H1 (cell line): ENCODE measurements at regions not wholly inside any gene's neighbourhood (a gene's known extent, or its start where the extent isn't known, plus 50 kb on each side); places are given as distances from the start of the nearest gene placed in this dataset.

ENCODE experiments used
- ASH2L ChIP-seq: fragments of 200-600, 300-600 bp; sonication (generic); IDR thresholded peaks from one replicate; pipeline ENCODE4 v1.7.1; 2017; ENCODE audit warnings: low read length
- CBX5 ChIP-seq: fragments of 300-800, 300-1000 bp; sonication (generic); IDR thresholded peaks from 2 replicates; pipeline ENCODE4 v1.7.1; 2016; ENCODE audit warnings: antibody characterized with exemption, low read length, low read depth
- CBX8 ChIP-seq: fragments of 300-800, 300-1000 bp; sonication (generic); IDR thresholded peaks from 2 replicates; pipeline ENCODE4 v1.7.1; 2016; ENCODE audit warnings: low read depth, low read length, borderline replicate concordance
- CHD1 ChIP-seq: IDR thresholded peaks from 2 replicates; pipeline ENCODE4 v1.6.1; 2012; ENCODE audit warnings: low read depth, low read length, improper control_type of control experiment
- CHD2 ChIP-seq: IDR thresholded peaks from 2 replicates; pipeline ENCODE4 v1.6.1; 2012; ENCODE audit warnings: low read length, improper control_type of control experiment
- CREB1 ChIP-seq: IDR thresholded peaks from 2 replicates; pipeline ENCODE4 v1.6.1; 2012; ENCODE audit warnings: inconsistent platforms
- CTCF ChIP-seq, 3 experiments: IDR thresholded peaks; 1 replicate in 2 of 3; 2 replicates in 1 of 3; pipeline versions ENCODE4 v1.5.1 to v1.6.1; 2011; ENCODE audit warnings: low read length in 3 of 3, mild to moderate bottlenecking in 3 of 3, inconsistent platforms in 2 of 3, low read depth in 1 of 3, moderate library complexity in 1 of 3; ENCODE audit not compliant: insufficient read depth in 1 of 3; ENCODE audit errors: control extremely low read depth in 1 of 3
- NANOG ChIP-seq: IDR thresholded peaks from 2 replicates; pipeline ENCODE4 v1.6.1; 2011; ENCODE audit warnings: low read length, low read depth, mild to moderate bottlenecking, inconsistent platforms; ENCODE audit not compliant: insufficient read depth, poor library complexity, severe bottlenecking
- SIRT6 ChIP-seq: IDR thresholded peaks from one replicate; pipeline ENCODE4 v1.7.1; 2012; ENCODE audit warnings: low read length, inconsistent platforms
- TCF12 ChIP-seq: IDR thresholded peaks from 2 replicates; pipeline ENCODE4 v1.6.1; 2011; ENCODE audit warnings: low read depth, mild to moderate bottlenecking, low read length
- ZNF274 ChIP-seq: IDR thresholded peaks from 2 replicates; pipeline ENCODE4 v1.7.0; 2012; ENCODE audit warnings: low read length, borderline replicate concordance; ENCODE audit errors: extremely low read depth

- TF ChIP-seq ASH2L (no peak), CHD1 (no peak), SIRT6 (no peak), CTCF (IDR thresholded peaks at IDR 0.05; ENCODE audit: control extremely low read depth in 1 of 3, insufficient read depth in 1 of 3, low read depth in 1 of 3, low read length in 3 of 3) (no peak), ZNF274 (no peak), NANOG (no peak), CBX8 (no peak), CHD2 (no peak), CBX5 (no peak), TCF12 (no peak), CREB1 (no peak)
Observed at GRCh38 chr13:39916330-39916729, 260.9 kb downstream of the COG6 start (continued).
